ENCODE measurements at regions not wholly inside any gene's neighbourhood (a gene's known extent, or its start where the extent isn't known, plus 50 kb on each side); places are given as distances from the start of the nearest gene placed in this dataset.
"Not testable (repeated sequence)": the region's sequence is repeated elsewhere in the genome, so short reads cannot be mapped to it uniquely, and the experiment has no call there.

DNA sequence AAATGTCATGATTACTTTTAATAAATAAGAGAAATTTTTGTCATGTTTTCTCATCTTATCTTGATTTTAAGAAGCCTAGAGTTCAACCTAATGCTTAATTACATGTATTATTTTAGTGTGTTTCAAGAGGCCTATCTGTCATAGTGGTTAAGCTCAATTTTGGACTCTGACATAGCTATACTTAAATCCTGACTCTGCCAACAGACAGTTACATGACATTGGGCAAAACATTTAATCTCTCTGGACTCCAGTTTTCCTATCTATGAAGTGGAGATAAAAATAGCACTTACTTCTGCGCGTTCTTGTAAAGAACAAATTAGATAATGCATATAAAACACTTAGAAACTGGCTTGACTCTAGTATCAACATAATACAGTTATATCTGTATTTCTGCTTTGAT, 417.8 kb downstream of the MRPL39 start:
- FAIRE-seq (no peak), DNase-seq (no peak)
- no peaks in the 10 kb centered on the region for H3K27me3 ChIP-seq (ENCODE audit: control insufficient read depth in 3 of 3, insufficient read depth in 3 of 3, low read length in 3 of 3)
- no peaks in the 10 kb centered on the region for H3K4me1 ChIP-seq (ENCODE audit: control insufficient read depth in 3 of 3, insufficient read depth in 2 of 3, low read depth in 1 of 3, low read length in 2 of 3)
- H3K36me3 ChIP-seq (ENCODE audit: control insufficient read depth in 3 of 3, insufficient read depth in 2 of 3, low read depth in 1 of 3, low read length in 3 of 3): no peaks in the 10 kb centered on the region
- WGBS, 3 donors: 87 to 91% (median 89%) methylated on average over 2 of the region's 2 CpGs
- no peak overlapping the region for H3K27ac ChIP-seq (ENCODE audit: low read depth in 1 of 3, low read length in 2 of 3)
- no peak overlapping the region for H3K4me3 ChIP-seq (ENCODE audit: low read depth in 1 of 3, low read length in 3 of 3)
- H3K9me3 ChIP-seq (ENCODE audit: control insufficient read depth in 2 of 2, insufficient read depth in 1 of 2, low read depth in 1 of 2, low read length in 1 of 2): peaks cover 0 to 3% of the 10 kb centered on the region in 2 donors

DNA sequence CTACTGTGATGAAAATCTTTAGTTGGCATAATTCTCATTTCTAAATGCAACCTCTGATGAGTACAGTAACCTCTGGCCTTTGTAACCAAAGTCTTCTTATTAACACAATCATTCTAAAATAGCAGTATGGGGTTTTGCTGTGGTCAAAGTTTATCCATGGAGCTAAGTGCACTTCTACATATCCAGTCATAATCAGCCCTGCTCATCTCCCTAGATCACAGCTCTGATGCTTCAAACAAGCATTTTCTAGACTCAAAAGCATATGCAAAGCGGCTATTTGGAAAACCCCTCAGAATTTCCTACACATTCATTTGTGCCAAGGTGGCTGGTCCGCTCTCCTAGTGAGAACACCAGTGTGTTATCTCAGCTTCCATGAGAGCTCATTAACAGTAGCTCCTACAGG, 418.6 kb downstream of the MRPL39 start:
- 63 to 77% (median 73%) methylated on average over 2 of the region's 2 CpGs for WGBS, 3 donors
- H3K27me3 ChIP-seq (ENCODE audit: control insufficient read depth in 3 of 3, insufficient read depth in 3 of 3, low read length in 3 of 3): no peaks in the 10 kb centered on the region
- no peak overlapping the region for H3K4me3 ChIP-seq (ENCODE audit: low read depth in 1 of 3, low read length in 3 of 3)
- DNase-seq: no peak
- no peaks in the 10 kb centered on the region for H3K36me3 ChIP-seq (ENCODE audit: control insufficient read depth in 3 of 3, insufficient read depth in 2 of 3, low read depth in 1 of 3, low read length in 3 of 3)
- no peak overlapping the region for H3K27ac ChIP-seq (ENCODE audit: low read depth in 1 of 3, low read length in 2 of 3)
- no peak for FAIRE-seq
- H3K9me3 ChIP-seq (ENCODE audit: control insufficient read depth in 2 of 2, insufficient read depth in 1 of 2, low read depth in 1 of 2, low read length in 1 of 2): peaks cover 0 to 3% of the 10 kb centered on the region in 2 donors
- H3K4me1 ChIP-seq (ENCODE audit: control insufficient read depth in 3 of 3, insufficient read depth in 2 of 3, low read depth in 1 of 3, low read length in 2 of 3): no peaks in the 10 kb centered on the region

DNA sequence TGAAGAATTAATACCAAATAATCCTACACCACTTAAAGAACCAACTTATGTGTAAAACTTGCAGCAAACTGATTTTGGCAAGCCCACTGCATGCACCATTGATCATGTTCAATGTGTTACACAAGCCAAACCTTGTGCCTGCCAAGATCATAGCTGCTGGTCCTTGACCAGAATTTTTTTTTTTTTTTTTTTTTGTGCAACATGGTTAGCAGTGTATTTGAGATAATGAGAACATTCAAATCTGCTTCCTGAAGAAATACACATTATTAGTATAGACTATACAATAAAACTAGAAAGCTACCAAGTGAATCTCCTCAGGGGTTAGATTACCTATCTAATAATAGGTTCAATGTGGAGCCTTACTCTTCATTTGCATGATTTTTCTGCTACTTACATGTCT, 421.0 kb downstream of the MRPL39 start:
- H3K4me3 ChIP-seq (ENCODE audit: low read depth in 1 of 3, low read length in 3 of 3): no peak overlapping the region
- DNase-seq (no peak), FAIRE-seq (no peak)
- no peaks in the 10 kb centered on the region for H3K9me3 ChIP-seq (ENCODE audit: control insufficient read depth in 2 of 2, insufficient read depth in 1 of 2, low read depth in 1 of 2, low read length in 1 of 2)
- H3K27ac ChIP-seq (ENCODE audit: low read depth in 1 of 3, low read length in 2 of 3): no peak overlapping the region
- H3K4me1 ChIP-seq (ENCODE audit: control insufficient read depth in 3 of 3, insufficient read depth in 2 of 3, low read depth in 1 of 3, low read length in 2 of 3): no peaks in the 10 kb centered on the region
- H3K27me3 ChIP-seq (ENCODE audit: control insufficient read depth in 3 of 3, insufficient read depth in 3 of 3, low read length in 3 of 3): no peaks in the 10 kb centered on the region
- H3K36me3 ChIP-seq (ENCODE audit: control insufficient read depth in 3 of 3, insufficient read depth in 2 of 3, low read depth in 1 of 3, low read length in 3 of 3): no peaks in the 10 kb centered on the region

DNA sequence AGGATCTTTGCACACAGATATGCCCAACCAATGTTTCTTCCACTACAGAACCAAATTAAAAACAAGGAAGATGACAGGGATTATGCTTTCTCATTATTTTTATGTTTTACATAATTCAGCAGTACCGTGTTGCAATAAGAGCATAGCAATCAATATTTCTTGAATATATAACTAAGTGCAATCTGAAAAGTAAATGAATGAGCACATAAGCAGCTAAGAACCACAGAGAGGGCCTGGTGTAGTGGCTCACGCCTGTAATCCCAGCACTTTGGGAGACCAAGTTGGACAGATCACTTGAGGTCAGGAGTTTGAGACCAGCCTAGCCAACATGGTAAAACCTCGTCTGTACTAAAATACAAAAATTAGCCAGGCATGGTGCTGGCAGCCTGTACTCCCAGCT, 423.7 kb downstream of the MRPL39 start:
- no peak for FAIRE-seq
- 50 to 77% (median 57%) methylated on average over 3 of the region's 3 CpGs for WGBS, 3 donors

GRCh38 chr21:25181690-25182089, 425.6 kb downstream of the MRPL39 start:
- DNase-seq; FAIRE-seq; H3K27ac ChIP-seq (ENCODE audit: low read depth in 1 of 3, low read length in 2 of 3); H3K4me3 ChIP-seq (ENCODE audit: low read depth in 1 of 3, low read length in 3 of 3); H3K27me3 ChIP-seq (ENCODE audit: control insufficient read depth in 3 of 3, insufficient read depth in 3 of 3, low read length in 3 of 3); H3K4me1 ChIP-seq (ENCODE audit: control insufficient read depth in 3 of 3, insufficient read depth in 2 of 3, low read depth in 1 of 3, low read length in 2 of 3); H3K36me3 ChIP-seq (ENCODE audit: control insufficient read depth in 3 of 3, insufficient read depth in 2 of 3, low read depth in 1 of 3, low read length in 3 of 3); H3K9me3 ChIP-seq (ENCODE audit: control insufficient read depth in 2 of 2, insufficient read depth in 1 of 2, low read depth in 1 of 2, low read length in 1 of 2): not testable (repeated sequence)
- 73 to 87% (median 78%) methylated on average over 3 of the region's 3 CpGs for WGBS, 3 donors

More for the DNA sequence above, 423.7 kb downstream of the MRPL39 start:
- Histone ChIP-seq H3K27ac (ENCODE audit: low read depth in 1 of 3, low read length in 2 of 3) (no peak overlapping the region), H3K36me3 (ENCODE audit: control insufficient read depth in 3 of 3, insufficient read depth in 2 of 3, low read depth in 1 of 3, low read length in 3 of 3) (no peaks in the 10 kb centered on the region), H3K4me1 (ENCODE audit: control insufficient read depth in 3 of 3, insufficient read depth in 2 of 3, low read depth in 1 of 3, low read length in 2 of 3) (no peaks in the 10 kb centered on the region), H3K4me3 (ENCODE audit: low read depth in 1 of 3, low read length in 3 of 3) (no peak overlapping the region), H3K9me3 (ENCODE audit: control insufficient read depth in 2 of 2, insufficient read depth in 1 of 2, low read depth in 1 of 2, low read length in 1 of 2) (no peaks in the 10 kb centered on the region), H3K27me3 (ENCODE audit: control insufficient read depth in 3 of 3, insufficient read depth in 3 of 3, low read length in 3 of 3) (no peaks in the 10 kb centered on the region)
- DNase-seq: no peak

GRCh38 chr21:25179116-25179515, 428.2 kb downstream of the MRPL39 start:
- 91 to 96% (median 94%) methylated on average over 1 of the region's 1 CpG for WGBS, 3 donors
- FAIRE-seq: no peak

DNA sequence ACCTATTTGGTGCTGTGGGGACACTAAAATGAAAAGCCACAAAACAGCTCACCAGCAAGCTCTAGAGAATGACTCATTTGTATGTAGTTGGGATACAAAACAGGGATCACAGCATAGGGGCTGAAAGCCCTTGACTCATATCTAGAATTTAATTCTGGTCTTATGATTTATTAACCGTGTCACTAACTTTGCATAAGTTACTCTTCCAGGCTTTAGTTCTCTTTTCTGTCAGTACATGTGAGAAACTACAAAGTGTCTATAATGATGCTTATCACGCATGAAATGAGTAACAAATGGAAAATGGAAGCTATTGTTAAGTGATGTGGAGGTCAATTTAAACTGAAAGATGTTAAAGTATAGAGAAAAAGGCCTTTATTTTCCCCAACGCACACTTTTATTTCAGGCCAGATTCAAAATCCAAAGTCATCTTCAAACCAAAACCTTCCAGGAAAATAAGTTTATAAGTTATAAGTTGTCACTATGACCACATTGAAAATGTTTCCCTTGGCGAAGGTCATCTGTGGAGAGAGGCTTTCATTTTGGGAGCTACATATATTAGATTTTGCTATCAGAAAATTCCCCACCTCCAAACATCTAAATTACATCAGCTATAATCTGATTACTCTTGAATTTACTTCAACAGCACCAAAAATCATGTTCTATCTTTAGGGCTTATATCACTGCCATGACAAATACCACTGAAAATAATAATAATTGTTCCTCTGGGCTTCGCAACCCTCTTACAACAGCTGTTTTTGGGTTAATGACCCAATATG, 430.5 kb downstream of the MRPL39 start:
- Histone ChIP-seq H3K36me3 (ENCODE audit: control insufficient read depth in 3 of 3, insufficient read depth in 2 of 3, low read depth in 1 of 3, low read length in 3 of 3) (no peaks in the 10 kb centered on the region), H3K27me3 (ENCODE audit: control insufficient read depth in 3 of 3, insufficient read depth in 3 of 3, low read length in 3 of 3) (no peaks in the 10 kb centered on the region), H3K4me1 (ENCODE audit: control insufficient read depth in 3 of 3, insufficient read depth in 2 of 3, low read depth in 1 of 3, low read length in 2 of 3) (no peaks in the 10 kb centered on the region), H3K27ac (ENCODE audit: low read depth in 1 of 3, low read length in 2 of 3) (no peak overlapping the region), H3K4me3 (ENCODE audit: low read depth in 1 of 3, low read length in 3 of 3) (no peak overlapping the region), H3K9me3 (ENCODE audit: control insufficient read depth in 2 of 2, insufficient read depth in 1 of 2, low read depth in 1 of 2, low read length in 1 of 2) (no peaks in the 10 kb centered on the region)
- DNase-seq (no peak), FAIRE-seq (no peak)
- WGBS, 3 donors: 67 to 85% (median 77%) methylated on average over 5 of the region's 5 CpGs

More at GRCh38 chr21:25179116-25179515, 428.2 kb downstream of the MRPL39 start:
- Histone ChIP-seq H3K27me3 (ENCODE audit: control insufficient read depth in 3 of 3, insufficient read depth in 3 of 3, low read length in 3 of 3) (no peaks in the 10 kb centered on the region), H3K36me3 (ENCODE audit: control insufficient read depth in 3 of 3, insufficient read depth in 2 of 3, low read depth in 1 of 3, low read length in 3 of 3) (no peaks in the 10 kb centered on the region), H3K4me1 (ENCODE audit: control insufficient read depth in 3 of 3, insufficient read depth in 2 of 3, low read depth in 1 of 3, low read length in 2 of 3) (no peaks in the 10 kb centered on the region), H3K4me3 (ENCODE audit: low read depth in 1 of 3, low read length in 3 of 3) (no peak overlapping the region), H3K27ac (ENCODE audit: low read depth in 1 of 3, low read length in 2 of 3) (no peak overlapping the region), H3K9me3 (ENCODE audit: control insufficient read depth in 2 of 2, insufficient read depth in 1 of 2, low read depth in 1 of 2, low read length in 1 of 2) (no peaks in the 10 kb centered on the region)
- DNase-seq: no peak

DNA sequence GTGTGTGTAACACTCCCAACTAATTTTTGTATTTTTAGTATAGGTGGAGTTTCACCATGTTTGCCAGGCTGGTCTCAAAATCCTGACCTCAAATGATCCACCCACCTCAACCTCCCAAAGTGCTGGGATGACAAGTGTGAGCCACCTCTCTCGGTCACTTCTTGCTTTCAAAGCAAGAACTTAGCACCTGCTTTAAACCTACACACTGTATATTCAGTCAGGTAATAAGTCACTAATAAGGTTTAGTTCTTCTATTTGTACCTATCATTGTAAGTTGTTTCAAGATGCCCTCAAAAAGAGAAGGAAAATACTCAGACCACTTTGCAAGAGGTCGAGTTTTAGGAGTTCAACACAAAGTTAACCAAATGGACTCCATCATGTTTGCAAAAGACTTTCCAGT, 431.3 kb downstream of the MRPL39 start:
- Histone ChIP-seq H3K27me3 (ENCODE audit: control insufficient read depth in 3 of 3, insufficient read depth in 3 of 3, low read length in 3 of 3) (no peaks in the 10 kb centered on the region), H3K36me3 (ENCODE audit: control insufficient read depth in 3 of 3, insufficient read depth in 2 of 3, low read depth in 1 of 3, low read length in 3 of 3) (no peaks in the 10 kb centered on the region), H3K4me1 (ENCODE audit: control insufficient read depth in 3 of 3, insufficient read depth in 2 of 3, low read depth in 1 of 3, low read length in 2 of 3) (no peaks in the 10 kb centered on the region), H3K4me3 (ENCODE audit: low read depth in 1 of 3, low read length in 3 of 3) (no peak overlapping the region), H3K9me3 (ENCODE audit: control insufficient read depth in 2 of 2, insufficient read depth in 1 of 2, low read depth in 1 of 2, low read length in 1 of 2) (no peaks in the 10 kb centered on the region), H3K27ac (ENCODE audit: low read depth in 1 of 3, low read length in 2 of 3) (no peak overlapping the region)
- DNase-seq: no peak
- no peak for FAIRE-seq
- WGBS, 3 donors: 45 to 69% (median 50%) methylated on average over 2 of the region's 2 CpGs

- Histone ChIP-seq H3K4me3 (ENCODE audit: low read depth in 1 of 3, low read length in 3 of 3) (no peak overlapping the region), H3K27me3 (ENCODE audit: control insufficient read depth in 3 of 3, insufficient read depth in 3 of 3, low read length in 3 of 3) (no peaks in the 10 kb centered on the region), H3K27ac (ENCODE audit: low read depth in 1 of 3, low read length in 2 of 3) (no peak overlapping the region), H3K4me1 (ENCODE audit: control insufficient read depth in 3 of 3, insufficient read depth in 2 of 3, low read depth in 1 of 3, low read length in 2 of 3) (no peaks in the 10 kb centered on the region), H3K36me3 (ENCODE audit: control insufficient read depth in 3 of 3, insufficient read depth in 2 of 3, low read depth in 1 of 3, low read length in 3 of 3) (no peaks in the 10 kb centered on the region), H3K9me3 (ENCODE audit: control insufficient read depth in 2 of 2, insufficient read depth in 1 of 2, low read depth in 1 of 2, low read length in 1 of 2) (peaks cover 2 to 10% of the 10 kb centered on the region in 2 donors)
- DNase-seq (no peak), FAIRE-seq (no peak)
- WGBS, 3 donors: 80 to 88% (median 84%) methylated on average over 6 of the region's 6 CpGs
These were observed 435.8 kb downstream of the MRPL39 start for GRCh38 chr21:25171438-25171837.
